Stimulated activated CD4-positive, alpha-beta T cell treated with anti-CD3 and anti-CD28 coated beads, Interleukin-15, amount 100 ng/mL, for 48 hours (primary cell): ENCODE measurements at regions not wholly inside any gene's neighbourhood (a gene's known extent, or its start where the extent isn't known, plus 50 kb on each side); places are given as distances from the start of the nearest gene placed in this dataset.

ENCODE experiments used
- DNase-seq, 2 donors: peaks; one replicate each; pipeline ENCODE4 v3.0.0-alpha.2; 2020; ENCODE audit warnings: low read depth in 2 of 2

DNA sequence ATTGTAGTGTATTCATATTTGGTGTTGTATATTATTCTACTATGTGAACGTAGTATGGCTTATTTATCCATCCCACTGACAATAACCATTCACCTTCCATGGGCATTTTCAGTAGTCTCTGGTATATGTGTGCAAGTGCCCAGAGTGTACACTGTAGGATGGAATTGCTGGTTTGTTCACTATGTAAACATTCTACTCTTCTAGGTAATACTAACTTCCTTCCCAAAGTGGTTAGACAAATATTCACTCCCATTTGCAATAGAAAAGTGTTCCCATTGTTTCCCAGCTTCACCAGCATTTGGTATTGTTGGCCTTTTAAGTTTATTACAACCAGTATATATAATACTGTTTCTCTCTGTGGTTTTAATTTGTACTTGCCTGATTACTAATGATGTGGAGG lies 153.7 kb downstream of the C7orf25 start:
- DNase-seq = no peak

DNA sequence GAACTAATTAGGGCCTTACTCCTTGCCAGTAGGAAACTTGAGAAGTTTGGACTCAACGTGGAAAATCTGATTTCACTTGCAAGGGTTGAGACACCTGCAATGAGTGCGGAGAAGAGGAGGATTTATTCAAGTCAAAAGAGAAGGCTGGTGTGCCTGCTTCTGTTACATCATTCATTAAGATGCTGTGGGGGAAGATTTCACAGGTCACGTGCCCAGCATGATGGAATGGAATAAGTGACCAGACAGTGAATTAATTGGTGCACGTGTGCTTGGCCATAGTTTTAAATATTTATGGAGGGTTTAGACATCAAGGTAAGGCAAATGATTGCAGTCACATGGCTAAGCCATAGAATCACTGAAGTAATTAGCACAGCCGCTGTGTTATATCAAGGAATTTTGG lies 155.0 kb downstream of the C7orf25 start:
- DNase-seq = no peak

DNA sequence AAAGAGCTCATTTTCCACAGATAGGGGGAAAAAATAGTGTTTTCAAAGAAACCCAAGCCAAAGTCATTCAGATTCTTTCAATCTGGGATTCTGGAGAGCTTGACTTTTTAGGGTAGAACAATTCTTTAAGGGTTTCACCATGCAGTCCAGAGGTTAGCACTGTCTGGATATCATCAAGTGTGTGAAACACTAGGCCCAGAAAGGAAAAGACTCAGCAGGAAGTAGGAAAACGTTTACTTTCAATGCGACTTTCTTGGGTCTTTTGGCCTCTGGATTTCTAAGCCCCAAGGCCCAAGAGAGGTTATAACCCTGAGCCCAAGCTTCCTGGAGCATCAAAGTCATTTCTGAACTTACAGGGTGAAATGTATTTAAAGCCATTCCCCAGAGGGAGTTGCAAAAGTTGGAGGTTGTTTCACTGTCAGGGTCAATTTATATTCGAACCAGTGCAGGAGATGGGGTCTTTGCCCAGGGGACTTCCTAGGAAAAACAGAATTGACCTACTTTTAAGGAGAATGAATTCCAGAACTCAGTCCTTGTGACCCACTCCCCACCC lies 158.0 kb downstream of the C7orf25 start:
- DNase-seq = no peak

DNA sequence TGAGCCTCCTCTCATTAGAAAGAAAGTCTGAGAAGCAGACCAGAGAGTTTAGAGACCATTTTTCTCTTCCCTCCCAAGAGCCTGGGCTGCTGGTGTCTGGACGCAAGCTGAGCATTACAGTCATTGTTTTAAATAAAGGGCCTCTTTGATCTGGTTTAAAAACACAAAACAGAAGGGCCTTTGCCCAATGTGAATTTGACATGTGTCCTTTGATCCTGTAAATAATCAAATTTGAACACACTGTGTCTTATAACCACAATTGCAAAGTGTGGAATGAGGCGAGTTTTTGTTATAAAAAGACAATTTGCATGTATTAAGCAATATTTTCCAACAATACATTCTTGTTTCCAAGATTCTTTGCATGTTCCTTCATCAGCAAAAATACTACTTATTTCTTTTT lies 158.5 kb downstream of the C7orf25 start:
- no peak for DNase-seq

DNA sequence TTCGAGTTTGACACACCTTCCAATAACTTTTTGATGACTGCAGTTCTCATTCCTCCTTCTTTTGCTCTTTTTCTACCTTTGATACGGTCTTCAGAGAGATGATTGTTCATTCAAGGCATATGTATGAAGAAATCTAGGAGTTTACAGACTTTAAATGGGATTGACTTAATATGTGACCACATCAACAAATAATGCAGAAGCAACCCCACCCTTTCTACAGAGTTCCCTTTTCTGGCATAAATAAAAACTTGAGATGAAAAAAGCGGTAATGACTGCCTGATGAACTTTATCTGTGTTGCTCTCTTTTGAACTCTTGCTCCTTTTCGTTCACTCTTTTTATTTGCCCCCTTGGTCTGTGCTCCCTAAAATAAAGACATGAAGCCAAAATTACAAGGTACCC lies 161.7 kb downstream of the C7orf25 start:
- no peak for DNase-seq

DNA sequence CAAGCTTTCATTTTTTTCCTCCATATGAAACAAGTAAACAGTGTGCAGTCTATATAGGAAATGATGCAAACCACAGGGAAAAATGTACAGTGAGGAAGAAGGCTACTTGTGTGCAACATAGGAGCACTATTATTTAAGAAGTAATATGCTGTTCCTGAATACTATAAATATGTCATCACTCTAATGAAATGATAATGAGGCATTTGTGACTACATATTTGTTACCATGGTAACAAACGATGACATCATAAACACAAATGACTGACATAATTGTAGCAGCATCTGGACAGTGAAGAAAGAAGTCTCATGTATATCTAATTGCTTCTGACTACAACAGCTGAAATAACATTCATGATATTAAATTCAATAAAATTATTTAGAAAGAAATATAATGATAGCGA lies 164.8 kb downstream of the C7orf25 start:
- DNase-seq = no peak

DNA sequence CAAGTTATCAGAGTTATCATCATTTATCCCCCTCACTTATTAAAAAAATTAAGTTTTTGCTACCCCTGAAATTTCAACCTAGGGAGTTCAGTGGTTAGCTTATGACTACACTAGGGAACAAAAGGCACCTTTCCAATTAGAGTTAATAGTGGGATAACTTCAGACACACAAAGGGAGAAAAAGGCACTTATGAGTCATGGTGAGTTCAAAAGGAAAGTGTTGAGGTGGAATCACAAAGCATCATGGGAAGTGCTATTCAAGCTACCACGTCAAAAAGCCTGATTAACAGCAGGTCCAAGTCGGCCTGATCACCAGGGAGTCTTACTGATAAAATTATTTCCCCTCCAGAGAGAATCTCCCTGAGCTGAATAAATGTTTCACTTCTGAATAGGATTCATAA lies 165.7 kb downstream of the C7orf25 start:
- DNase-seq = no peak

DNA sequence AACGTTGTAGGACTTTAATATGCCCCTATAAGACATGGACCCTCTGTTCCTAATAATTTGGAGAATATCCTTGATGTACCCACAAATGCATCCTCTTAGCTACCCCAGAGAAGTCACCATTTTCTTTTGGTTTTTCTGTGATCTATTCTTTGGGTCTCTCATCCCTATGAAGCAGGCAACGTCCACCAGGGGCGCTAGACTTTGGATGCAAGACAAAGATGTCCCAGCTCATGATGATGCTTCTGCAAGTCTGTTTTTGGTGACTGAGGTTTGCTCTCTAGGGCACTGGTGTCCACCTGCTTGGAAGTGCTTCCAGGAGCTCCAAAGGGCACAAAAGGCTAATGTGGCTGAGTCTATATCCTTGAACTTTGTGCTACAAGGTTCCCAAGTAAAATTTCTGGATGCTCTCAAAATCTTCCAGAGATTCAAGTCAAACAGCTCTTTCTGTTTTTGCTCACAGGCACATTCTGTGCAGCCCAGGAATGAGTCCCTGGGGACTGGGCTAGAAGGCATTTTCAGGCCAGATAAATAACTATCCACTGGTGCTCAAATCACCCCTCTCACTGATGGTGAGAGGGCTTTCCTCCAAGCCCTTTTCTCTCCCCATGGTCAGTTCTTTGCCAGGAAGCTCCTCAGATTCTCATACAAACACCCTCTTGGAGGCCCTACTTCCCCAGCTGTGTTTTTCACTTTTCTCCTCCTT lies 166.4 kb downstream of the C7orf25 start:
- peak; percentile 10 to 29 for DNase-seq

DNA sequence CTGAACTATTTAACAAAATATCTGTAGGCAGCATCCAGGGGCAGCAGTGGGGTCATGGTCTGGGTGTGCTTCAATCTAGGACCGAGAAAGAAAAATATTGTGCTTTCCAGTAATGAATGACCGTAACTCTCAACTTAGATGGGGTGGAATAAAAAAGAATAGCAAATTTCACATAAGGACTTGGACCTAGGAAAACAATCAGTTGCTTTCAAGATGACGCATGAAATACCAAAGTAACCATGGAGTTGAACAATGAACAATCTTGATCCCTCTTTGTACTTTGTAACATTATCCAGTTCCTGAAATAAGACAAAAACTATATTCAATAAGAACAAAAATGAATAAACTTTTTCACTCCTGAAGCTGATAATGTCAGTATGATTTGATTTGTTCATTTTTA lies 167.1 kb downstream of the C7orf25 start:
- no peak for DNase-seq

DNA sequence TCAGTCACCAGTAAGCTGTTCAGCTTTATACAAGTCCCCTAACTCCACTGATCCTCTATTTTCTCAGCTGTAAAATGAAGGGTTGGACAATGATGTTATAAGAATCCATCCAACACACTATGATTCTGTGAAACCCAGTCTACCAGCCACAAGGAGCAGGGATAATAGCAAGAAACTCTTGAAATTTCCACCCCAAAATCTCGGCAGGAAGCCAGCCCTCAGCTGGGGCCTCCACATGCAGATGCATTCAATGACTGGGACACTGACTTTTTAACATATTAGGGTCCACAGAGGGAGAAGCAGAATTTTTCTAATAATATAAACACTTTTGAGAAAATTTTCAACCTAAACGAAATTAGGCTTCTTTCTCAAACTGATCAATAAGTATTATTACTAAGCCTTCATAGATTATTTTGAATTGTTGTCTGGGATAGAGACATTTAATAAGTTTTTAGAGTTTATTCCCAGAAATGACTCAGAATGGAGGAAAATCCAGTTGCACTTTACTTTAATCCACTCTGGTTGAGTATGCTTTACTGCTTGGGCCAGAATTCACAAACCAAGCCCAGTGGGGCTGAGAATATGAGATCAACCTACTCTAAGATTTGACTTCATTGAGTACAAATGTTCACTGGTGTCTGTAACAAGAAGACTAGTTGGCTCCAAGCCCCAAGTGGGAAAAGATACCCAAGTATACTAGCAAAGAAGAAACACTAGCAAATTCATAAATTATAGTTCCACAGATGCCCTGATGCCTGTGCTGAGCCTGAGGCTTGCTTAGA lies 168.6 kb downstream of the C7orf25 start:
- DNase-seq = no peak

DNA sequence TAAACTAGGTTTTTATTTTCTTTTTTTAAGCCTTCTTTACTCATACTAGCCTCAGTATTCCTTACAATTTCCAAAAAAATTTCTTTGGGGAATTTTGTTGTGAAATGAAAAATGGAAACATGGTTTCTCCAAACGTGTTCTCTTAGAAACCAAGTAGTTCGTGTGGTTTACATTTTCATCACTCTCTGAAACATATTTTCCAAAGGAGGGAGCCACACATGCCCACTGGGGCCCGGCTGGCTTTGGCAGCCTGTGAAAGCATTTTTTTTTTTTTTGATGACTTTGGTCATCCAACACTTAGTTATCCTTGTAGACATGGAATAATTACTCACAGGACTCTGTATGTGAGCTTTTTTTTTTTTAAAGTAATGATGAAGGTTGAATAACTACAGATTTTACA lies 169.6 kb downstream of the C7orf25 start:
- no peak for DNase-seq

DNA sequence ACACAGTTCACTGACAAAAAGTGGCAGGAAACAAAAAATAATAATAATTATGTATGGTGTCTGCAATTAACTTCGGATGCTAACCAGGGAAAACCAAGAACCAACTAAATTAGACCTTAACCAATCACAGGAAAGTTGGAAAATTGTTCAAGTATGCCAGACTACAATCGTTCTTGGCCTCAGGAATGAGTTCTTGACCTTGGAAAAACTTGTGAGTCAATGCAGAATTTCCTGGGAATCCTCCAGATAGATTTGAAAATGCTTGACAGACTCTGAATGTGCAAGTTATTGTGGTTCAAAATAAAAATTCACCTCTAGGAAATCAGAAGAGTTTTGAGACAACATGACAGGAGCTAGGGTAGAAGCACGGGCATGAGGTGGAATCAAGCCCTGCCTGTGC lies 171.5 kb downstream of the C7orf25 start:
- DNase-seq = no peak

DNA sequence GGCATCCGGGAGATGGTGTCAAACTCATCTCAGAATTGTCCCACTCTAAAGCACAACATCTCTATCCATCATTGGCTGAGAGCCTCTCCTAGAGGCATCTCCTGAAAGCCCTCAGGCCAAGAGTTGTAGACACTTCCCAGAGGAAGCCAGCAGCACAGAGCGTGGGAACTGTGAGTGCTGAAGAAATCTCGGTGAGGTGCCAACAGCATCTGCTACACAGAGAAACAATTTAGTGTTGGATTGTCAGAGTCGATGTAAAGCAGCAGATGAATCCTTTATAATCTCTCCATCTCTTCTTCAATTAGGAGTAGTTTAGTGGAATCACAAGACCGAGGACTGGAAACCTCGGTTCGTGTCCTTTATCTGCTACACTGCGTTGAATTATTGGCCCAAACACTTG lies 172.2 kb downstream of the C7orf25 start:
- no peak for DNase-seq

DNA sequence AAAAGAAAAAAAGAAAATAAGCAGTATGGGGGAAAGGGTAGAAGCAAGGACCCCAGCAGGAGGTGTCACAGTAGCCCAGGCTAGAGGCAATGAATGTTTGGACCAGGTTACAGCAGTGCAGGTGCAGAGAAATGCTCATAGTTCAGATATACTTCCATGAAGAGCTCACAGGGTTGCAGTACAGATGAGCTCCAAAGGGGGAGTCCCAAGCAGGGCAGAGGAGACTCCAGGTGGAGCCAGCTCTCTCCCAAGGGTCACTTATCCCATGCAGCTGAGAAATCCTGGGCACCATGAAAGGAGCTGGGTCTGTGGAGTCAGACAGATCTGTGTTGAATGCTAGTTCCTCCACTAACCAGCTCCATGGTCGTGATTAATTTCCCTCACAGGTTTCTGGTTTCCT lies 174.9 kb downstream of the C7orf25 start:
- no peak for DNase-seq

DNA sequence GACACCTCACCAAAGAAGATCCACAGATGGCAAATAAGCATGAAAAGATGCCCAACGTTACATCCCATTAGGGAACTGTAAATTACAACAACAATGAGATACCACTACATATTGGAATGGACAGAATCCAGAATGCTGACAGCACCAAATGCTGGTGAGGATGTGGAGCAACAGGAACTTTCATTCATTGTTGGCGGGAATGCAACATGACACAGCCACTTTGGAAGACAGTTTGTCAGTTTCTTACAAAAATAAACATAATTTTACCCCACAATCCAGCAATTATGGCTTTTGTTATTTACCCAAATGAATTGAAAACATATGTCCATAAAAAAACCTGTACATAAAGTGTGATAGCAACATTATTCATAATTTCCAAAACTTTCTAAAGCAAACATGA lies 176.8 kb downstream of the C7orf25 start:
- DNase-seq = no peak

DNA sequence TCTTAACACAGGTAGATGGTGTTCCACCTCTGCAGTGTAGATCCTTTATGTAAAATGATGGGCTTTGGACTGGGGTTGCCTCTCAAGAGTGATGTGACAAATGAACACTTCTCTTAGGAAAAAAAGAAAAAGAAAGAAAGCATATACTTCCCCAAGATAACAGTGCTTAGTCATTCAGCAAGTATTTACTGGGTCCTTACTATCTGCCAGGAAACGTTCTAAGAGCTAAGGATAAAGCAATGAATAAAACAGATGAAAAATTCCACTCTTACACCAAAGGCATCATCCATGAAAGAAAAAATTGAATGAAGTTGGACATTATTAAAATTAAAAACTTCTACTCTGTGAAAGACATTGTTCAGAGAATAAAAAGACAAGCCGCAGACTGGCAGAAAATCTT lies 177.3 kb downstream of the C7orf25 start:
- DNase-seq = no peak

DNA sequence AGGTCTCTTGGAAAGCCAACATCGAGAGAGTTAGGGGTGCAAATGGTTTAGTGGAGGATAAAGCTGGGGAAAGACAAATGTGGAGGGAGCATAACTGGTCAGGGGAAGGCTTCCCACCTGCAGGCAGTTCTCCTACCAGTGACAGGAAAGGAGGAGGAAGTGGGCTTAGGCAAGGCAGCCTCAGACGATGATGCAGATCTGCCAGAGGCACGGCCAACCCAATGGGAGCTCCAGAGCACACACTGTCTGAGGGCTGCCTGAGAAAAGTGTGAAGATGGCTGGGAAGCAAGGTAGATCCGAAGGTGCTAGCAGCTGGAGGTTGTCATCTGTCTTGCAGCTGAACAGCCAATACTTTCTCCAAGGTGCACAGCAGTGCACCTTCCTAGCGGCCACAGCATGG lies 178.8 kb downstream of the C7orf25 start:
- no peak for DNase-seq

DNA sequence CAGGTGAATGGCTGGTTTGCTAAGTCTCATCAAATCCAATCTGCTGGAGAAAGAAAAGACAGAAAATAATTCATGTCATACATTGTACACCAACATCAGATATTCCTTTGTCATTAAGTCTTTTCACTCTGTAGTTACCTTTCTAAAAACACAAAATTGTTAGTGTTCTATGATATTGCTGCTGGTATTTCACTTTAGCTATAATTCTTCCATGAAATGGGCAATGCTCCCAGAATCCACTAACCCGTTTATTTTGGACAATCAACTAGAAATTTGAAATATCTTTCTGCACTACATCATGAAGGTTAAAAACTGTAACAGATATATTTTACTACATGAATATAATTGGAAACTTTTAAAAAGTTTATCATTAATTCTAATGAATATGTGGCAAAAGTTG lies 181.3 kb downstream of the C7orf25 start:
- DNase-seq = no peak

DNA sequence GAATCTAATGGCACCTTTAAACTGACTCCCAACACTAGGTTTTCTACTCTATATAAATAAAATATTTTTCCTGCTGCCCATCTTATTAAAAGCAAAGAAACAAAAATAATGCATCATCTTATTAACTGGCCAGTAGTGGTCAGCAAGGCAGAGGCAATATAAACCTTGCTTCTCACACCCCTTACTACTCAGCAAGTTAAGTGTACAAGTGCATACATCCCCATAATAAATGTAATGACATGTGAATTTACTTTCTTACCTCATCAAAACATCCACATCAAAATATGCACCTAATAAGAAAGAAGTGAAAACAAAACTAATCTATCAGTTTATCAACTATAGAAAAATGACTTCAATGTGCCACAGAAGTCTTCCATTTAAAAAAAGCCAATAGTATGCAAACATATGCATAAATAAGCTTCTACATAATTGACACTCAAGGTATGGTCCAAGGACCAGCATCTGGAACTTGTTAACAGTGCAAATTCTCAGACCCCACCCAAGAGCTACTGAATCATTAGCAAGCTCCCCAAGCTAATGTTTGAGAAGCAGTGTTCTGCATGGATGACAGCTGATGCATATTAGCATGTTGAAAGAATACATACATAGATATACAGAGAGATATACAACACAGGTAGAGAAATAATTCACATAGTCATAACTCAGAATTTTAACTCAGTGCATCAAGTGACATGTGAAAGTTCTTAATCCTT lies 182.7 kb downstream of the C7orf25 start:
- no peak for DNase-seq

DNA sequence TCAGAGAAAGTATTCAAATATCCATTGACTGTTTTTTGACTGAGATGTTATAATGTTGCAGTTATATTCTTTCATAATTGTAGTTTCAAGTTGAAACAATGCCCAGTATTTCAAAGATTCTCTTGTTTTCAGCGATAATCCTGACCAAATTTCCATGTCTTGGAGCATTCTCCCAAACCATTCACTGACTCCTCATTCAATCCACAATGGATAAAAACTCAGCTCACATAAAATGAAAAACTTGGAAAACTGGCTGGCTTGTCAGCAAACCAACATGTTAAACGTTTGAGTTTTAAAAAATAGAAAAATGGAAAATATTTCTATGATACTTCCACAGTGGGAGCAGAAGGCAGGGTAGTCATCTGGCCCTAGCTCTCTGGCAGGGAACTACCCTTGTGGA lies 184.4 kb downstream of the C7orf25 start:
- no peak for DNase-seq

DNA sequence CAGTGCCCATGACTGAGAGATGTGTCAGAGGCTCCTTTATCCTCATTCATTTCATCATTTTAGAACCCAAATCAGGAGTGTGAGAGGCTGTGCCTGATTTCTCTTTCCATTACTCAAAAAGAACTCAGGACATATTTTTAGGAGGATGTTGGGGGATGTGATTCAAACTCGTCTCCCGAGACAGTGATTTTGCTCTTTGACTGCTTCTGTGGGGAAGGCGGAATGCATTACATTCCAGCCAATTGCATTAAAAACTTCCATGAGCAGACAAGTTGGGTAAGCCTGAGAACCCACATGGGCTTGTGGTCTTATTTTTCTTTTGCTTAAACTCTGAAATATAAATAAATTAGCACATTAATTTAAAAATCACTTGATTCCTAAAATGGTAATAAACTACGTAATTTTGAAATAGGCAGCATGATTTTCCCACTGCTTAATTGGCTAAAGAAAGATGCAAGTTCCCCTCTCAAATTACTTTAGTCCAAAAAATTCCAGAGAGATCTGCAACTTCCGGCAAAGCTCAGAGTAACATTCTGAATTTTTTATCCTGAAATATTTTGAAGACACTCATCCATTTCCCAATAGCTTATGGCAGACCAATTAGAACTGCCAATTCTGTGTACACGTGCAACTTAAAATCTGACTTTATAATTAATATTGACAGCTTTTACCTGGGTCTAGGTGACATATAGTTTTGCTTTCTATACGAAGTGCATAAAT lies 185.6 kb downstream of the C7orf25 start:
- DNase-seq = no peak

DNA sequence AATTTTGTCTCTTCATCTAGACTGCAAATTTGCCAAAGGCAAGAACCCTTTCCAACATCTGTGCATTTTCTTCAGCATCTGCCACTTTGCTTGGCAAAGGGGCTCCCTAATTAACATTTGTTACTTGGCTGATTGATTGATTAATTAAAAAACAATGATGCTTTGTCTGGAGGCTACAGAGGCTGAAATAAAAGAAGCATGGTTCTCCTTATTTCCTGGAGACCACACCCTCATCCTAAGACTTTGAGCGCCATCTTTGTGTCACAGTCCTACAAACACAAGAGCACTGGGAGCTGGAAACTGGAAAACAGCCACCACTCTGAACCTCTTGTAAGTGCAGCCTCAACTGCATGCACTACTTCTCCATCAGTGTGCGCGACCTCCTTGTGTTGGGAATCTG lies 189.2 kb downstream of the C7orf25 start:
- DNase-seq = no peak
